ENCODE measurements at regions not wholly inside any gene's neighbourhood (a gene's known extent, or its start where the extent isn't known, plus 50 kb on each side); places are given as distances from the start of the nearest gene placed in this dataset.

DNA sequence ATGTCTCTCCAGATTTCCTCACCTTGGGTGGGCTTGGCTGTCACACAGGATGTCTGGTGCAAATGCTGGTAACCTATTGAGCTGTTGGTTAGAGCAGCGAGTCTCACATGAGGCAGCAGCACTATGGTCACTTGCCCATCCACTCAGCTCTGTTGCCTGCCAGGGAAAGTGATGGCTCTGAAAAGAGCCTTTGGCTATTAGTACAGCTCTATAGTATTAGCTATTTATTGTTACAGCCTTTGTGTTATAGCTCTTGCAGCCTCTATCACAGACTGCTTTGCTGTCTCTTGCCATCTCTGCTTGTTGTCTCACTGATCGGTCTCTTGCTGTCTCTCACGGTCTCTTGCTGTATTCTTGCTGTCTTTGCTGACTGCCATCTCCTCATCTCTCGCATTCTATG is 114.3 kb downstream of the MFSD1 start:
- no peak for TF ChIP-seq POLR2A (IDR thresholded peaks at IDR 0.05)
- TF ChIP-seq, protein P1, sequence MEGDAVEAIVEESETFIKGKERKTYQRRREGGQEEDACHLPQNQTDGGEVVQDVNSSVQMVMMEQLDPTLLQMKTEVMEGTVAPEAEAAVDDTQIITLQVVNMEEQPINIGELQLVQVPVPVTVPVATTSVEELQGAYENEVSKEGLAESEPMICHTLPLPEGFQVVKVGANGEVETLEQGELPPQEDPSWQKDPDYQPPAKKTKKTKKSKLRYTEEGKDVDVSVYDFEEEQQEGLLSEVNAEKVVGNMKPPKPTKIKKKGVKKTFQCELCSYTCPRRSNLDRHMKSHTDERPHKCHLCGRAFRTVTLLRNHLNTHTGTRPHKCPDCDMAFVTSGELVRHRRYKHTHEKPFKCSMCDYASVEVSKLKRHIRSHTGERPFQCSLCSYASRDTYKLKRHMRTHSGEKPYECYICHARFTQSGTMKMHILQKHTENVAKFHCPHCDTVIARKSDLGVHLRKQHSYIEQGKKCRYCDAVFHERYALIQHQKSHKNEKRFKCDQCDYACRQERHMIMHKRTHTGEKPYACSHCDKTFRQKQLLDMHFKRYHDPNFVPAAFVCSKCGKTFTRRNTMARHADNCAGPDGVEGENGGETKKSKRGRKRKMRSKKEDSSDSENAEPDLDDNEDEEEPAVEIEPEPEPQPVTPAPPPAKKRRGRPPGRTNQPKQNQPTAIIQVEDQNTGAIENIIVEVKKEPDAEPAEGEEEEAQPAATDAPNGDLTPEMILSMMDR (IDR thresholded peaks at IDR 0.05), result no peak

Data from gastroesophageal sphincter (tissue), 3 donors.